GM12891 (cell line): ENCODE measurements at regions not wholly inside any gene's neighbourhood (a gene's known extent, or its start where the extent isn't known, plus 50 kb on each side); places are given as distances from the start of the nearest gene placed in this dataset.

Experiments
- PAX5 ChIP-seq: IDR thresholded peaks from 2 replicates; pipeline ENCODE4 v1.6.1; 2011; ENCODE audit warnings: low read length, moderate library complexity, mild to moderate bottlenecking; ENCODE audit not compliant: insufficient read depth, severe bottlenecking
- POLR2A ChIP-seq: IDR thresholded peaks from 2 replicates; pipeline ENCODE4 v1.6.1; 2011; ENCODE audit warnings: low read depth, low read length, control low read depth
- POLR2AphosphoS5 ChIP-seq: IDR thresholded peaks from 2 replicates; pipeline ENCODE4 v1.6.1; 2011; ENCODE audit warnings: low read depth, low read length, control low read depth
- SPI1 ChIP-seq: IDR thresholded peaks from 2 replicates; pipeline ENCODE4 v1.6.1; 2011; ENCODE audit warnings: low read depth, low read length, control low read depth

DNA sequence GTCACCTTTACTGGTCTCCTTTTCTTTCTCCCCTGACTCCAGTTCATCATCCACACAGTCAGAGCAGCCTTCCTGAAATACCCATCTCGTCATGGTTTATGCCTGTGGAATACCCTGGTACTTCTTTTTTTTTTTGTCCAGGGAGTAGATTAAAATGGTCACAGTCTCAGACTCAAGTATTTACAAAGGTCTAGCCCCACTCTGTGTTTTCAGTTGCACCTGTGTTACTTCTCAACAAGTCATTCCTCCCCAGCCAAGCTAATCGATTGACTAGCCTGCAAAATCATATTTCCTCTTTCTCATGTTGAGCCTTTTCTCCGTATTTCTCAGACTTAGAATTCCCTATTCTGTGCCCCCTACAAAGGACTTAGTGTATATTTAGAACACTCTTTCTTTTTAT, 155.2 kb upstream of the KCNN2 start:
- TF ChIP-seq SPI1: no peak
- no peak for TF ChIP-seq POLR2A
- no peak for TF ChIP-seq PAX5
- TF ChIP-seq POLR2AphosphoS5: no peak
